Colonic mucosa (tissue), 4 donors: ENCODE measurements at regions not wholly inside any gene's neighbourhood (a gene's known extent, or its start where the extent isn't known, plus 50 kb on each side); places are given as distances from the start of the nearest gene placed in this dataset.

Source experiments
- DNase-seq: peaks from one replicate; pipeline ENCODE4 v3.0.0-alpha.2; 2020
- H3K27ac ChIP-seq: fragments of 200-600 bp; one replicate; pipeline ENCODE4 v1.8.0; 2021
- H3K27me3 ChIP-seq: fragments of 200-600 bp; one replicate; pipeline ENCODE4 v1.8.0; 2021
- H3K36me3 ChIP-seq: fragments of 200-600 bp; one replicate; pipeline ENCODE4 v1.8.0; 2021
- H3K4me1 ChIP-seq: fragments of 200-600 bp; one replicate; pipeline ENCODE4 v1.8.0; 2021; ENCODE audit warnings: mild to moderate bottlenecking
- H3K4me3 ChIP-seq: fragments of 200-600 bp; one replicate; pipeline ENCODE4 v1.8.0; 2021
- H3K9ac ChIP-seq, 2 donors: one replicate each; pipeline ENCODE4 v1.7.0; 2013; ENCODE audit warnings: control low read depth in 2 of 2, low read depth in 2 of 2, low read length in 2 of 2
- H3K9me3 ChIP-seq: fragments of 200-600 bp; one replicate; pipeline ENCODE4 v1.8.0; 2021
- intact Hi-C: fragments of 100-400 bp; cut with DNase I; formaldehyde crosslinking; loops from one replicate; pipeline ENCODE4 v1.14.1; 2022
- TF ChIP-seq, protein P1 (sequence below): fragments of 200-600 bp; IDR thresholded peaks from one replicate; pipeline ENCODE4 v1.8.0; 2022; ENCODE audit warnings: antibody characterized with exemption, mild to moderate bottlenecking
- donor health status: healthy.
- donor health status: DM: no; HTN: no; CAD: no.
- donor health status: DM: no; HTN: no; CAD: no.

GRCh38 chr4:130422261-130422660, 1326.3 kb downstream of the C4orf33 start:
- no peak overlapping the region for H3K4me3 ChIP-seq
- no peak for DNase-seq
- intact Hi-C loops = no loop called here

DNA sequence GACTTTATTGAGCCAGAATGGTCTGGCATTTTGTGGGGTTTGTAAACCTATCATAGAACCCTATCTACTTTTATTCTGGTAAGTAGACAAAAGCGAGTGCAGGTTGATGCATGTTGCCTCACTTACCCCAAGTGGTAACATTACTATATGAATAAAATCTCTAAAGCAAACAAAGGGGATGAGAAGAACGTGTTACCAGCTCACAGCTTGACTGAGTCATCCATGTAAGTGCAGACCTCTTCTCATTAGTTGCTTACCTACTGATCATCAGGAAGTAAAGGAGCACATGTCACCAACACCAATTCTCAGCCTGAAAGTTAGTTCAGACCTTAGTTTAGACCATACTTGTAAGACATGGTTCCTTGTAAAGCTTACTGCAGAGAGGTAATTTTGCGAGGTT, 1328.3 kb downstream of the C4orf33 start:
- H3K27ac ChIP-seq = no peak overlapping the region
- intact Hi-C loops = no loop called here
- no peaks in the 10 kb centered on the region for H3K9me3 ChIP-seq

More at GRCh38 chr4:130422261-130422660, 1326.3 kb downstream of the C4orf33 start:
- Histone ChIP-seq H3K4me1 (no peaks in the 10 kb centered on the region), H3K27me3 (no peaks in the 10 kb centered on the region), H3K9me3 (no peaks in the 10 kb centered on the region), H3K27ac (no peak overlapping the region), H3K36me3 (no peaks in the 10 kb centered on the region), H3K9ac (no peak overlapping the region)
- TF ChIP-seq, protein P1, sequence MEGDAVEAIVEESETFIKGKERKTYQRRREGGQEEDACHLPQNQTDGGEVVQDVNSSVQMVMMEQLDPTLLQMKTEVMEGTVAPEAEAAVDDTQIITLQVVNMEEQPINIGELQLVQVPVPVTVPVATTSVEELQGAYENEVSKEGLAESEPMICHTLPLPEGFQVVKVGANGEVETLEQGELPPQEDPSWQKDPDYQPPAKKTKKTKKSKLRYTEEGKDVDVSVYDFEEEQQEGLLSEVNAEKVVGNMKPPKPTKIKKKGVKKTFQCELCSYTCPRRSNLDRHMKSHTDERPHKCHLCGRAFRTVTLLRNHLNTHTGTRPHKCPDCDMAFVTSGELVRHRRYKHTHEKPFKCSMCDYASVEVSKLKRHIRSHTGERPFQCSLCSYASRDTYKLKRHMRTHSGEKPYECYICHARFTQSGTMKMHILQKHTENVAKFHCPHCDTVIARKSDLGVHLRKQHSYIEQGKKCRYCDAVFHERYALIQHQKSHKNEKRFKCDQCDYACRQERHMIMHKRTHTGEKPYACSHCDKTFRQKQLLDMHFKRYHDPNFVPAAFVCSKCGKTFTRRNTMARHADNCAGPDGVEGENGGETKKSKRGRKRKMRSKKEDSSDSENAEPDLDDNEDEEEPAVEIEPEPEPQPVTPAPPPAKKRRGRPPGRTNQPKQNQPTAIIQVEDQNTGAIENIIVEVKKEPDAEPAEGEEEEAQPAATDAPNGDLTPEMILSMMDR = no peak

DNA sequence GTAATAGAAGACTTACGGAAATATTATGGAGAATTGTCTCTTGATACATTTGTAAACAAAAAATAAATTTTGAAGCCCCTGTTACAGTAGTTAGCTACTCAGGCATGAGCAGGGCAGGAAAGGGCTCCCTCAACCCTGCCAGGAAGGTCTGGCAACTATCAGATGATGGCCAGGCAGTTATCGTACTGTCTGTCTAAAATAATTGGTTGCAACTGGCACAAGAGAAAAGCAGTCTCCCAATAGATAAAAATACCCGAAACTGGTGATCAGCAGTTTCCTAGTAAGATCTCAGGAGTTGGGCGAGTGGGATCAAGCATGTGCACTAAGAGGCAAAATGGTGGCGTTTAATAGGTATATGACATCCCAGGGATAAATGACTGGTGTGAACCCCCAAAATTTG, 1336.3 kb downstream of the C4orf33 start:
- Histone ChIP-seq H3K27me3 (no peaks in the 10 kb centered on the region), H3K4me1 (no peaks in the 10 kb centered on the region), H3K36me3 (no peaks in the 10 kb centered on the region), H3K9me3 (no peaks in the 10 kb centered on the region), H3K4me3 (no peak overlapping the region), H3K9ac (no peak overlapping the region), H3K27ac (no peak overlapping the region)
- intact Hi-C loops = no loop called here
- DNase-seq = no peak
- TF ChIP-seq, protein P1 = no peak

More for the DNA sequence above, 1328.3 kb downstream of the C4orf33 start:
- Histone ChIP-seq H3K9ac (no peak overlapping the region), H3K36me3 (no peaks in the 10 kb centered on the region), H3K27me3 (no peaks in the 10 kb centered on the region), H3K4me1 (no peaks in the 10 kb centered on the region), H3K4me3 (no peak overlapping the region)
- TF ChIP-seq, protein P1 = no peak
- DNase-seq = no peak

DNA sequence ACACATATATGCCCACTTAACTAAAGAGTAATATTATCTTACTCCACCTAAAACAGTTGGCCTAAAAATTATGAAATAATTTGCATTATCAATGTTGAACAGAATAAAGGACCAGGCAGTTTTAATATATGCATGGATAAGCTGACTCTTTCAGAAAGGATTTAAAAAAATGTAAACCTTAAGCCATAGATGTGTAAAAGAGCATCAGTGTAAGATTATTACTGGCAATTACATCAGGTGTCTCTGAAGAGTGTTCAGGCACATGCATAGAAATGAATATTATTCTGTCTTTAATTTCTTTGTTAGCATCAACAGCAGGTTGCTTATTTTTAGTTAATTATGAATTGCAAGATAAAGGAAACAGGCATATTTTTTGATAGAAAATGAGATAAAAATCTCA, 1353.8 kb downstream of the C4orf33 start:
- no peak for DNase-seq
- intact Hi-C loops = no loop called here
- no peak overlapping the region for H3K9ac ChIP-seq
- H3K27me3 ChIP-seq = no peaks in the 10 kb centered on the region
- H3K9me3 ChIP-seq = no peaks in the 10 kb centered on the region
- TF ChIP-seq, protein P1 = no peak
- H3K4me1 ChIP-seq = no peaks in the 10 kb centered on the region
- no peak overlapping the region for H3K4me3 ChIP-seq
- H3K27ac ChIP-seq = no peak overlapping the region
- no peaks in the 10 kb centered on the region for H3K36me3 ChIP-seq

GRCh38 chr4:130468340-130468739, 1372.4 kb downstream of the C4orf33 start:
- Histone ChIP-seq H3K4me3 (no peak overlapping the region), H3K9me3 (no peaks in the 10 kb centered on the region), H3K27me3 (no peaks in the 10 kb centered on the region), H3K36me3 (no peaks in the 10 kb centered on the region), H3K4me1 (no peaks in the 10 kb centered on the region), H3K9ac (no peak overlapping the region), H3K27ac (no peak overlapping the region)
- no peak for DNase-seq
- TF ChIP-seq, protein P1 = no peak
- intact Hi-C loops = no loop called here

DNA sequence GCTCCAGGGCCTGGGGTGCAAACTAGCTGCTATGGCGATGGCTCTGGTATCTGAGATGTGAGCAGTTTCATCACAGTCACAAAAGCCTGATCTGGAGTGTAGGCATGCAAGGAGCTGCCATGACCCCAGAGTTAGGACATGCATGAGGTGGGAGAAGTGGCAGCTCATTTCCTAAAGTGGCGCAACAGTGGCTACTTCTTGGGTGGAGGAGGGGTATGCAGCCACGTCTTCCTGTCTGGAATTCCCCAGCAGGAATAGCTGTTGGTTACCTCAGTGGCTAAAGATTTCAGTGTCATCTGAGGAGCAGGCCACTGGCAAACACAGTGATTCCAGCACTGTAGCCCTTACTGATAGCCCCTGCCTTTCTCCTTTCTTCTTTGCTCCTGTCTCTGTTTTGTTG, 1382.5 kb downstream of the C4orf33 start:
- no peak overlapping the region for H3K27ac ChIP-seq
- no peaks in the 10 kb centered on the region for H3K9me3 ChIP-seq
- no peaks in the 10 kb centered on the region for H3K27me3 ChIP-seq
- H3K36me3 ChIP-seq = no peaks in the 10 kb centered on the region
- H3K9ac ChIP-seq = no peak overlapping the region
- intact Hi-C loops = no loop called here
- H3K4me3 ChIP-seq = no peak overlapping the region
- DNase-seq = no peak
- no peaks in the 10 kb centered on the region for H3K4me1 ChIP-seq
- TF ChIP-seq, protein P1 = no peak
